GM12865 (cell line): ENCODE measurements at regions not wholly inside any gene's neighbourhood (a gene's known extent, or its start where the extent isn't known, plus 50 kb on each side); places are given as distances from the start of the nearest gene placed in this dataset.
A peak's percentile ranks its signal among the peaks of the same experiment; 100 is the strongest.

Experiments
- DNase-seq: peaks from one replicate; pipeline ENCODE4 v3.0.0; 2010; ENCODE audit warnings: low read depth
- H3K4me3 ChIP-seq: 2 replicates; pipeline ENCODE4 v1.5.1; 2011; ENCODE audit warnings: mild to moderate bottlenecking, low read depth, low read length, control low read depth
- TF ChIP-seq, protein P1 (sequence below): IDR thresholded peaks from 2 replicates; pipeline ENCODE4 v1.5.1; 2011; ENCODE audit warnings: low read length, control low read depth, low read depth, inconsistent platforms; ENCODE audit not compliant: insufficient read depth; ENCODE audit errors: missing control alignments

DNA sequence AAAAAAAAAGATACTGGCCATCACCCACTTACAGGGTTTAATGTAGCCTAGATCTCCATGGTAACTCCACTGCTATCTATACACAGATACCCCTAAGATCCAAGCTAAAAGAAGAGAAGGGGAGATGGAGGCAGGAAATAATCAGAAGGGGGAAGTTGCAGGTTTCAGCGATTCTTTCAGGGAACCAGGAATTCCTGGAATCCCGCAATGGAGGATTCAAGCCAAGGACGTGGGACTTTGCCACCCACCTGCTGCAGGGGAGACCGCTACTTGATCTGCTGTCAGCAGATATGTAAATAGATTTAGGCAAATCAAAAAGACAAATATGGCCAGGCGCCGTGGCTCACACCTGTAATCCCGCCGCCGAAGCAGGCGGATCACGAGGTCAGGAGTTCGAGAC, 121.1 kb downstream of the AIPL1 start:
- TF ChIP-seq, protein P1, sequence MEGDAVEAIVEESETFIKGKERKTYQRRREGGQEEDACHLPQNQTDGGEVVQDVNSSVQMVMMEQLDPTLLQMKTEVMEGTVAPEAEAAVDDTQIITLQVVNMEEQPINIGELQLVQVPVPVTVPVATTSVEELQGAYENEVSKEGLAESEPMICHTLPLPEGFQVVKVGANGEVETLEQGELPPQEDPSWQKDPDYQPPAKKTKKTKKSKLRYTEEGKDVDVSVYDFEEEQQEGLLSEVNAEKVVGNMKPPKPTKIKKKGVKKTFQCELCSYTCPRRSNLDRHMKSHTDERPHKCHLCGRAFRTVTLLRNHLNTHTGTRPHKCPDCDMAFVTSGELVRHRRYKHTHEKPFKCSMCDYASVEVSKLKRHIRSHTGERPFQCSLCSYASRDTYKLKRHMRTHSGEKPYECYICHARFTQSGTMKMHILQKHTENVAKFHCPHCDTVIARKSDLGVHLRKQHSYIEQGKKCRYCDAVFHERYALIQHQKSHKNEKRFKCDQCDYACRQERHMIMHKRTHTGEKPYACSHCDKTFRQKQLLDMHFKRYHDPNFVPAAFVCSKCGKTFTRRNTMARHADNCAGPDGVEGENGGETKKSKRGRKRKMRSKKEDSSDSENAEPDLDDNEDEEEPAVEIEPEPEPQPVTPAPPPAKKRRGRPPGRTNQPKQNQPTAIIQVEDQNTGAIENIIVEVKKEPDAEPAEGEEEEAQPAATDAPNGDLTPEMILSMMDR = no peak
- H3K4me3 ChIP-seq = no peak overlapping the region
- no peak for DNase-seq

- TF ChIP-seq, protein P1 = no peak
- DNase-seq = no peak
- no peak overlapping the region for H3K4me3 ChIP-seq
Observed at GRCh38 chr17:6306820-6307219, 128.1 kb downstream of the AIPL1 start.

- DNase-seq = no peak
- TF ChIP-seq, protein P1 = no peak
- H3K4me3 ChIP-seq = no peak overlapping the region
Observed at GRCh38 chr17:6305613-6306360, 129.1 kb downstream of the AIPL1 start.

GRCh38 chr17:6304894-6305612, 129.9 kb downstream of the AIPL1 start:
- TF ChIP-seq, protein P1 = no peak
- H3K4me3 ChIP-seq = no peak overlapping the region
- DNase-seq = no peak

GRCh38 chr17:6303664-6304063, 131.3 kb downstream of the AIPL1 start:
- DNase-seq = peak; percentile 14
- TF ChIP-seq, protein P1 = no peak
- H3K4me3 ChIP-seq = no peak overlapping the region

- DNase-seq = no peak
- TF ChIP-seq, protein P1 = no peak
- no peak overlapping the region for H3K4me3 ChIP-seq
Observed at GRCh38 chr17:6299275-6299674, 135.6 kb downstream of the AIPL1 start.
